Erythroblast (primary cell): ENCODE measurements at regions not wholly inside any gene's neighbourhood (a gene's known extent, or its start where the extent isn't known, plus 50 kb on each side); places are given as distances from the start of the nearest gene placed in this dataset.

Source experiments
- DNase-seq, 2 experiments: peaks; one replicate each; lab custom pipeline; 2025; lab: John Stamatoyannopoulos, UW
- GATA1 ChIP-seq: IDR thresholded peaks from 2 replicates; pipeline ENCODE4 v1.6.1; 2011; ENCODE audit warnings: low read depth, mild to moderate bottlenecking, control low read depth, low read length, moderate library complexity
- POLR2A ChIP-seq: IDR thresholded peaks from 2 replicates; pipeline ENCODE4 v1.6.1; 2011; ENCODE audit warnings: mild to moderate bottlenecking, low read length

DNA sequence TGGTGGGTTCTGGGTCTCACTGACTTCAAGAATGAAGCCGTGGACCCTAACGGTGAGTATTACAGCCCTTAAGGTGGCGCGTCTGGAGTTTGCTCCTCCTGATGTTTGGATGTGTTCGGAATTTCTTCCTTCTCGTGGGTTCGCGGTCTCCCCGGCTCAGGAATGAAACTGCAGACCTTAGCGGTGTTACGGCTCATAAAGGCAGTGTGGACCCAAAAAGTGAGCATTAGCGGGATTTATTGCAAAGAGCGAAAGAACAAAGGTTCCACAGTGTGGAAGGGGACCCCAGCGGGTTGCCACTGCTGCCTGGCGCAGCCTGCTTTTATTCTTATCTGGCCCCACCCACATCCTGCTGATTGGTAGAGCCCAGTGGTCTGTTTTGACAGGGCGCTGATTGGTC is 420.5 kb upstream of the BCHE start:
- TF ChIP-seq GATA1 (no peak), POLR2A (no peak)
- DNase-seq: no peak

DNA sequence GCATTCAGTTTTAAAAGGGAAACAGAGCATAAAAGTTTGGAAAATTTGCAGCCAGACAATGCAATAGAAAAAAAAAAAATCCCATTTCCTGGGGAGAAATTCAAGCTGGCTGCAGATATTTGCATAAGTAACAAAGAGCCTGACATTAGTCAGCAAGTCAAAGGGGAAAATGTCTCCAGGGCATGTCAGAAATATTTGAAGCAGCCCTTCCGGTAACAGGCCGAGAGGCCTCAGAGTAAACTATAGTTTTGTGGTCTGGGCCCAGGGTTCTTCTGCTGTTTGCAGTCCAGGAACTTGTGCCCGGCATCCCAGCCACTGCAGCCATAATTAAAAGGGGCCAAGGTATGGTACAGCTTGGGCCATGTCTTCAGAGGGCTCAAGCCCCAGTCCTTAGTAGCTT is 411.6 kb upstream of the BCHE start:
- TF ChIP-seq POLR2A (no peak), GATA1 (no peak)
- no peak for DNase-seq

DNA sequence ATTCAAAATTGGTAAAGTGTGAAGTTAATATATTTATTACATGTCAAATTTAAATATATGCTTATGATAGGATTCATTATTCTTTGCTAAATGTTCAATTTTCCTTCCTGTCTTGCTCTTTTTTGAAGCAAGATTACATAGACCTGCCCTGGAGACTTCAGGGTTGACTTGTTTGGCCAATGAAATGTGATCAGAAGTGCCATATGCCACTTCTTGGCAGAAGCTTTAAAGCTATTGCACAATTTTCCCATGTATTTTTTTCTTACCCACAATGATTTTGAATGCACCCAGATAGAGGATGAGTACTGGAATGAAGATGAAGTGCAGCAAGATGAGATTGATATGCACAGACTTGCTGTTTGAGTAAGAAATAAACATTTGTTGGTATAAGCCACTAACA is 406.3 kb upstream of the BCHE start:
- no peak for DNase-seq
- TF ChIP-seq GATA1 (no peak), POLR2A (no peak)

DNA sequence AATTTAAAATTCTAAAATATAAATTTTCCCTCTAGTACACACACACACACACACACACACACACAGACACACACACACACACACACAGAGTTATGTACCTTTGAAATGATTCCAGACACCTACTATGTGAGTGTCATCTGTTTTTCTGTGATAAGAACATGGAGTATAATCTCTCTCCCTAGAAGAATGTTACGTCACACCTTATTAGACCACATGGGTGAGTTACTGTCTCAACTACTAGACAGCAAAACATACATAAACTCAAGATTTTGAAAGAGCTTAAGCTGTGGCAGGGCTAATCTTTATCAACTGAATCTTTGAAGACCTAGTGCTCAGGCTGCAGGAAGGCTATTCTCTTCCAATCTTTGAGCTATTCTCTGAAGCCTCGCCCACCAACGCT is 385.9 kb upstream of the BCHE start:
- DNase-seq: peak; percentile 43 to 71
- no peak for TF ChIP-seq GATA1
- no peak for TF ChIP-seq POLR2A

DNA sequence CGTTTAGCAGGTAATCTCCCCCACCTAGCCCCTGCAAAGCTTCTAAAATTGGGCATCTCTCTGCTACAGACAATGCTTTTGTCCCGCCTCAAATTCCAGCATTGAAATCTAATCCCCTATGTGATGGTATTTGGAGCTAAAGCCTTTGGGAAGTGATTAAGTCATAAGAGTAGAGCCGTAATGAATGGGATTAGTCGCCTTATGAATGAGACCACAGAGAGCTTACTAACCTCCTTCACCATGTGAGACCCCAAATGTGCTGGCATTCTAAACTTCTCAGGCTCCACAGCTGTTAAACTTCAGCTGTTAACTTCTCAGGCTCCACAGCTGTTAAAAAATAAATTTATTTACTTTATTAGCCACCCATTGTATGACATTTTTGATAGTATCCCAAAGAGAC is 374.2 kb upstream of the BCHE start:
- no peak for TF ChIP-seq GATA1
- TF ChIP-seq POLR2A: no peak

DNA sequence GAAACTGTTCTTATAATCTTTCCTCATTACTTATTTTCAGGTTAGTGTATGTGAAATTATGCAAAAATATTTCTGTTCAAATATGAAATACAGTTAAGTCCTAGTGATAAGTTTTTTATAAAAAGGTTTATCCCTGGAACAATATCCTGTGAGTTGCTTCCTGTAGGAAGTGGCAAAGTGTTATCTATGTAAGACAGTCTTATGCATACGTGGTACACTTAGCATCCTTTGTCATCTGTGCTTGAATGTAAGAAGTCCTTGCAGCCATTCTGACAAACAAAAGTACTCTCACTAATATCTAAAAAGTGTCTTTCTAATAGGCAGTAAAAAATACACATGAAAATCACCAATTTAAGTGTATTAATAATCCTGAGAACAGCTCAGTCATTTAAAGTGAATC is 372.5 kb upstream of the BCHE start:
- TF ChIP-seq GATA1 (no peak), POLR2A (no peak)
- DNase-seq: no peak

More for the DNA sequence above, 374.2 kb upstream of the BCHE start:
- DNase-seq: no peak

DNA sequence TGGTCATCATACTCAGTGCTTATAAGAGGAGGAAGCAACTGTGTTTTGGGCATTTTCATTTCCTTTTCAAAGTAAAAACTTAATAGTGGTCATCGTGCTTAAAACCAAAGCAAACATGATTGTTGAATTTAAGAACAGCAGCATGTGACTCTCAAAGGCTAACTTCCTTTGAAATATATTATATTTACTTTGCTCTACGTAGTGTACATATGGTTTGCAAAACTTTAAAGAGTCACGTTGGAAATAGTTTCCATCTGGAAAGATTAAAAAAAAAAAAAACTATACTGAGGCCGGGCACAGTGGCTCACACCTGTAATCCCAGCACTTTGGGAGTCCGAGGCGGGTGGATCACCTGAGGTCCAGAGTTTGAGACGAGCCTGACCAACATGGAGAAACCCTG is 367.9 kb upstream of the BCHE start:
- no peak for DNase-seq
- no peak for TF ChIP-seq POLR2A
- TF ChIP-seq GATA1: no peak

DNA sequence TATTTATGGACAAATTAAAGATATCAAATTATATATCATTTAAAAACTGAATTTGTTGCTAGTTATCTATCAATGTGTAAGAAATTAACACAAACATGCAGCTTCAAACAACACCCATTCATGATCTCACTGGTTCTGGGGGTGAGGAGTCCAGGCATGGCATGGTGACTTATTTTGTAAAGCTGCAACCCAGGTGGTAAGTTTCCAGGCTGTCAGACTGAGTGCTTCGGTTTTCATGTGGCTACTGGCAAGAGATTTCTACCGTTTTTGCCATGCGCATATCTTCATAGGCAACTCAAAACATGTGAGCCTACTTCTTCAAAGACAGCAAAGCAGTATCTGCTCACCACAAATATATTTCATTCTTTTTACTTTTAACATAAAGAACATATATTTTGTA is 364.3 kb upstream of the BCHE start:
- TF ChIP-seq POLR2A: no peak
- no peak for TF ChIP-seq GATA1
- DNase-seq: no peak

DNA sequence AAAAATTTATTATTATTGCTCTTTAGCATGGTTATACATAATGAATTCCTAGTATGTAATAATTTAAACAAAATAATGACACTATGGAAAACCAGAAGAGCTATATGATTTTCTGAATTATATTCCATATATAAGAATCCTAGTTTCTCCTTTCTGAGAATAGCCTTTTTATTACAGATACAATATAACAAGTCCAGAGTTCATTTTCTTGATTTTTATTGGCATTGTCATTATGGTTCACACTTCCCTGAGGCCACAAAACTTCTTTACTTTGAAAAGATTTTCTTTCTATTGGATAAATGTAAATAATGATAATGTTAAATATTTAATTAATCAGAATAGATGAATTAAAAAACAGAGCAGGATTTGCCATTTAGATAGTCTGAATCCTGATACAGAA is 362.3 kb upstream of the BCHE start:
- no peak for DNase-seq
- TF ChIP-seq POLR2A (no peak), GATA1 (no peak)

DNA sequence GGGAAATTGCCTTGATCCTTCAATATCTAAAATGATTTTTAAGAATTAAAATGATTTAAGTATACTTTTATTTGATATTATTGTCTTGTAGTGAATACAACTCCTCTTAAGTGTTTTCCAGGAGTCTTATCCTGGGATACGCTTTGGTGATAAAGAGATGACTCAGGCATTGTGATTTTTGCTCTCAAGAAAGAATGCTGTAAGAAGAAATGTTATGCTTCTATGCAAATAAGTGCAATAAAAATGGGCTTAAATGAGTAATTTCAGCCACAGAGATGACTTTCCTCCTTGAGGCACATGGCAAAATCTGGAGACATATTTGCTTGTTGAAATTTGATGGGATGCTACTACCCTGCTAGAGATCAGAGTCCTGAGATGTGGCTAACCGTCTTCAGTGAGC is 358.6 kb upstream of the BCHE start:
- TF ChIP-seq GATA1 (no peak), POLR2A (no peak)
- no peak for DNase-seq

DNA sequence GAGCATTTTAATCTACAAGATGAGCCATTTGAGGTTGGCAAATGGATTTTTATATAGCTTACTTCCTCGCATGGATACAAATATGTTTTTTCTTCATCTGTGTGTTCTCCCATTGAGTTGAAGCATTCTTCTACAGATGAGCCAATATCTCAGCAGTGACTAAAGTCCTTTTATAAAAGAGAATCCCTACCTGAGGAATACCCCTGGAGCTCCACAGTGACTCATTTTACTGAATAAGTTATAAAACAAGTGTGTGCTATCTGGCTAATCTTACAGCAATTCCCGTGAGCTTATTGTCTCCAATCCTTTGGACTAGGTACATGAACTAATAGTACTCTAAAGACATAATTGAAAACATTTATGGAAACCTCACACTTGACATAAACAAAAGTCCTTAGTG is 354.2 kb upstream of the BCHE start:
- no peak for TF ChIP-seq GATA1
- no peak for TF ChIP-seq POLR2A
- DNase-seq: no peak

DNA sequence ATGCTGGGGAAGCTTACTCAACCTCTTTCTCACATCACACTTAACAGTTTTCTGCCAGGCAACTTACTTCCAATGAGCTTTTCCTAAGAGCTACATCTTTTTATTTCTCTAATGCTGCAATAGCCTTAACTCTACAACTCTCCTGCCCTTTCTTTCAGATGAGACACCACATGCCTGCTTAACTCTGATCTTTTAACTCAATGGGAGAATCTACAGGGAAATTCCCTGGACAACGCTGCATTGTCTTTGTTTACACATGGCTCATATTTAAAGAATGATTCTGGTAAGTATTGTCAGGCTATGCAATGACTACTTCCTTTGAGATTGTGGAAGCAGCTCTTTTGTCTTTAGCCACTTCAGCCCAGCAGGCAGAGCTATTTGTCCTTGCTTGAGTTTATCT is 353.1 kb upstream of the BCHE start:
- no peak for DNase-seq
- TF ChIP-seq GATA1: no peak
- no peak for TF ChIP-seq POLR2A

DNA sequence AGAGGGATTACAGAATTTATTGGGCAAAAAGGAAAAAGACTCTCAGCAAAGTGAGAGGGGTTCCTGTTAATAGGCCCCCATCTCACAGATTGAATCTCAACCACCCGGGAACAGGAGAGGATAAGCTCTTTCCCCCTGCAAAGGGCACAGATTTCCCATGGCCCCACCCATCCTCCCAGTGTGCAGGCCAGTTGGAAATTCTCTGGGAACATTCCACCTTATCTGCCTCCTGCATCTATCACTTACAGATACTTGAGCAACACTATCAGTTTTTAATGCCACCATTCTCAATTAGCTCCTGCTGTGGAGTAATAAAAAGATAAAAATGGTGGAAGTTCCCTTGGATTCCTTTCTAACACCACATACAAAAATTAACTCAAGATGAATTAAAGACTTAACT is 350.0 kb upstream of the BCHE start:
- no peak for TF ChIP-seq POLR2A
- TF ChIP-seq GATA1: no peak
- no peak for DNase-seq

DNA sequence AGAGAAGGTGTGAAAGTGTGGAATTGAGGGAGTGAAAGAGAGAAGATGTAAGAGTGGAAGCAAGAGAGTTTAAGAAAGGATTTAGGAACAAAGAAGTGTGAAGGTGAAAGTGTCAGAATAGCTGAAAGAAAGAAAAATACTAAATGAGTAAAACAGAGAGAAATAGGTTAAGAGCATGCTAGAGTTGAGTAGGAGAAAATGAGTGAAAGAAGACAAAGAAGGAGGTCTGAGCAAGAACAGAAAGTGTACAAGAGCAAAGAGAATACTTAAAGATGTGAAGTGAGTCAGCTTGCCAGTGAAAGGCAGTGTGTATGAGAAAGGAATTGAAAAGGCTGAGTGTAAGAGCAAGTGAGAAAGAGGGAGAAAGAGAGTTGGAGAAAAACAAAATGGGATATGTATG is 348.8 kb upstream of the BCHE start:
- no peak for DNase-seq
- TF ChIP-seq POLR2A (no peak), GATA1 (no peak)

DNA sequence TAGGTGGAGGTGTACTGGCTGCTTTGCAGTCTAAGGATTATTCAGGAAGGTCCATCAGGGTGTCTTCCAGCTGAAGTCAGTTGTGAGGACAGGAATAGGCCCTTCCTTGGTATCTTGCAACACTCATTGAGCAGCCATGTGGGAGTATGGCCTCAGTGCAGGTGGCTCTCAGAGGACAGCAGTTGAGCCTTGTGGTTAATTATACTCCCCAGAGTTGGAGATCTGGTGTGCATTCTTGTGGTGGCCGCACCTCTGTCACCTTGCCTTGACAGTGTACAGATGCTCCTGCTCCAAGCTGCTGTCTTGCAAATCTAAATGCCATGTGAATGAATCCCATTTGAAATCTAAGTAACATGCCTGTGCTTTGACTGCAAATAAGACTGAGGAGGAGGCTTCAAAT is 339.9 kb upstream of the BCHE start:
- DNase-seq: no peak
- no peak for TF ChIP-seq POLR2A
- TF ChIP-seq GATA1: no peak

DNA sequence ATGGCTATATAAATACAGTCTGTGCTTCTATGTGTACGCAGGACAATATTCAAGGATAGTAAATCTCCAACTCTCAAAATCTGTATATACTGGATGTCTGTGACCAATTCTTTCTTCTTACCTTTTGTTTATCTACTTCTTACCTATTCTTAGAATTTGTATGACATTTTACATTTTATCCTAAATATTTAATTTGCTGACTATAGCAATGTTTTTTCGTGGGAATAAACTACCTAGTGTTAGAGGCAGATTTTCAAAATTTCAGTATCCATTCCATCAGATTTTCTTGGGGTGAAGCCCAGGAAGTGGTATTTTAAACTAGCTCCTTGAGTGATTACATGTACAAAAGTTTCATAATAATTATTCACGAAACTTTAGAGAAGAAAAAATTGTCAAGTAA is 334.5 kb upstream of the BCHE start:
- DNase-seq: no peak
- TF ChIP-seq GATA1: no peak
- TF ChIP-seq POLR2A: no peak

DNA sequence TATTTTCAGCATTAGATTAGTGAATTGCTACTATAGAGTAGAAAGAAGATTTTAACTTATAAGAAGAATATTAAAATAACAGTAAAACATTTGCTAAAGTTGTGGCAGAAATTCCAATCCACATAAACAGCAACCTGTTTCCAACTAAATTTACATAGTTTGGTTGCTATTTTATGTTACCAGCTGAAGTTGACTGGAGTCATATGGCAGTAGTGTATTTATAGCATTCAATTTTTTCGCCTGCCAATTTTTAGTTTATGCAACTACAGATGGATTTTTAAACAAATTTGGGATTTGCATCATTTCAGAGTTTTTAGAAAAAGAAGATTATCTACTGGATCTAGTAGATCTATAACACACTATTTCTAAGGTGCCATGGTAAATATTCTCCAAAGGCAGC is 332.5 kb upstream of the BCHE start:
- DNase-seq: no peak
- TF ChIP-seq POLR2A: no peak

DNA sequence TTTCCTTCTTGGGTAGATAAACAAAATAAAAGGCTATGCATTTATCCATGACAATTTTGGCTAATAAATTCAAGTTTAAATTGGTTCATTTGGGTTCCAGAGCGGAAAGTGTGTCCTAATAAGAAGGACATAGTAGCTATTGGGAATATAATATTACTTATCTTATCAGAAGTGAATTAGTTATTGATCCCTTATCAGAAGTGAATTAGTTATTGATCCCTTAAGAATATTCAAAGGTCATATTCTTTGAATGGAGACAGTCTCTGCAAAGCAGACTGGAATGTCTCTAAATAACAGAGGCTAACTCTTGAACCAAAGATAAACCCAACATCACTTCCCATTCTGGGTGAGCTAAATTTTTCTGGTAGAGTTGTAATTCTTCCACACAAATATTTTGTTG is 290.7 kb upstream of the BCHE start:
- TF ChIP-seq POLR2A (no peak), GATA1 (no peak)
- DNase-seq: no peak
